Body of pancreas (tissue), 4 donors: ENCODE measurements at regions not wholly inside any gene's neighbourhood (a gene's known extent, or its start where the extent isn't known, plus 50 kb on each side); places are given as distances from the start of the nearest gene placed in this dataset.

ENCODE experiments used
- ATAC-seq: fragments of 150-250 bp; one replicate; pipeline ENCODE4 v1.9.1; 2016
- DNase-seq, 4 donors: peaks; one replicate each; pipeline ENCODE4 v3.0.0-alpha.2; 2019
- H3K27ac ChIP-seq, 4 donors: fragments of 200-600 bp; sonication (generic); 1 replicate in 3 of 4; 2 replicates in 1 of 4; pipeline versions ENCODE4 v1.5.1 to v1.6.1; 2016 to 2019; ENCODE audit warnings: mild to moderate bottlenecking in 1 of 4, mixed read lengths in 1 of 4, moderate library complexity in 1 of 4
- H3K27me3 ChIP-seq, 2 donors: fragments of 200-600 bp; sonication (generic); one replicate each; pipeline ENCODE4 v1.6.0; 2016; ENCODE audit warnings: mild to moderate bottlenecking in 1 of 2
- H3K36me3 ChIP-seq, 2 donors: fragments of 200-600 bp; sonication (generic); replicated peaks in 1 of 2; 2 replicates each; pipeline ENCODE4 v1.5.1; 2016; ENCODE audit warnings: low read depth in 2 of 2; ENCODE audit not compliant: insufficient read depth in 1 of 2
- H3K4me1 ChIP-seq: fragments of 200-600 bp; sonication (generic); one replicate; pipeline ENCODE4 v1.6.0; 2016
- H3K4me3 ChIP-seq, 2 donors: fragments of 200-600 bp; sonication (generic); 1 replicate in 1 of 2; 2 replicates in 1 of 2; pipeline ENCODE4 v1.5.1; 2016 to 2019
- H3K9me3 ChIP-seq, 3 donors: fragments of 200-600 bp; sonication (generic); 1 replicate in 2 of 3; 2 replicates in 1 of 3; pipeline ENCODE4 v1.5.1; 2016
- POLR2A ChIP-seq, 3 donors: fragments of 450-650 bp; IDR thresholded peaks; one replicate each; pipeline ENCODE4 v1.6.1; 2016; ENCODE audit warnings: antibody characterized with exemption in 3 of 3, mild to moderate bottlenecking in 2 of 3
- WGBS, 2 donors: methylation state at CpG; one replicate each; pipeline ENCODE4 v1.1.5; 2017; 5-methylcytosine and 5-hydroxymethylcytosine counted together
- intact Hi-C: fragments of 100-400 bp; cut with DNase I; formaldehyde crosslinking; loops from one replicate; pipeline ENCODE4 v1.15.1; 2023
- TF ChIP-seq, protein P1 (sequence below), 7 experiments: fragments of 450-650 bp in 4 of 7; fragments of 200-600 bp in 3 of 7; sonication (generic) in 3 of 7; IDR thresholded peaks; one replicate each; pipeline ENCODE4 v1.5.1; 2016 to 2019; ENCODE audit warnings: antibody characterized with exemption in 7 of 7

DNA sequence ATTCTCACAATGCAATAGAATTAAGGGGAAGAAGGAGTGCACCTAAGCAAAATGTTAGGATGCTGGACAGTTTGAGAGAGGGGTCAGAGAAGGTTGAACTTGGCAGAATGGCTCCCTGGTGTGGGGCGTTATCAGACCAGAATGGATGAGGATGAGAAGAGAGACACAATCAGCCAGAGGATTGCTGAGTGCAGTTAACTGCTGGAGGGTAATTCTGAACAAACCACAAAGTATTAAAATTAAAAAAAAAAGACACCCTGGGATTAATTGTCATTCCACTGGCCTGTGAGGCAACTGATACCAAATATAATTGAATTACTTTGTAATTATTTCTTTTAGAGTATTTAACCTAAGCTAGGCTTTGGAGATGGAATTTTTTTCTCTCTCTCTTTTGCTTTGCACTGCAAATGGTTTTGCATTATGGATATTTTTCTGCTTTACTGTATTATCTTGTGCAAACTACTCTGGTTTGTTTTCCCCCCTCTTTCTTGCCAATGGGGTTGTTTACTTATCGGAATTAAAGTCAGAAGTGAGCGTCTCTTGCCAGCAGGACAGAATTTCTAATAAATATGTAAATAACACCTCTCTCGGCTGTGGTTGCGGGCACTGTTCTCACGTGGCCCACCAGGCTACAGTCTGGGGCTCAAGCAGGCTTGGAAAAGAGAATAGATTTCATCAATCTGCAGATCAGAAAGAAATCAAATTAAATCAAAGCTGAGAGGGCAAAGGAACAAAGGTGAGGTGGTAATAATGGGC lies 572.9 kb upstream of the CAMK1G start:
- no peaks in the 10 kb centered on the region for H3K27me3 ChIP-seq
- ATAC-seq = peak; percentile 53

DNA sequence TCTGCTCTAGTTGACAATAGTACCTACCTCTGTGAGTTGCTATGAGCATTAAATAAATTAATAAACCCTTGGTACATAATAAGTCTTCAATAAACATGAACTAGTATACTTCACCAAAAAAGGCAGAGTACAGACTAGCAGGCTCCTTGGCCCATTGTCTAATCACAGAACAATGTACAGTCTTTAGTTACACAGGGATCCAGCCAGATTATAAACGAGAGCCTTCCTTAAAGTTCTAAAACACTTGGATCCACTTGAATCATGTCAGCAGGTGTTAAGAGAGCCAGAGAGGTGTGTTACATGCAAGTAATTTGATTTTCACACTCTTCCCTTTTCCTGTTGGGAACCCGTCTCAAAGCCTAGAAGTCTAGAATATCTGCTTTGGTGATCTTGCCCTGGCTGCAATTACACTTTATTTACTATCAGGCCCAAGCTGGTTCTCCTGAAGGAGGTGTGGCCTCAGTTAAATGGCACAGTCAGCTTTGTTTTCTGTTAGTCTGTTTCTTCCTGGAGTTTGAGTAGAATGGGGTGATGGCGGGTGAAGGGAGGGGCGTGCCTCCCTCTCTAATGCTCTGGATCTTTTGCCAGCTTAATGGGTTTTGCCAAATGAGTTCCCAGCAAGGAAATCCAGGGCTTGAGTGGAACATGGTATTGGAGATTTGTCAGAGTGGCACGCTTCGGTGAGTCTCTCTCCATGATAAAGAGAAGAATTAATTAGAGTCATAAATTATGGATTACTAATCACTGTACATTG lies 570.9 kb upstream of the CAMK1G start:
- no peaks in the 10 kb centered on the region for H3K9me3 ChIP-seq
- 79 to 80% methylated on average over 6 of the region's 6 CpGs for WGBS, 2 donors
- DNase-seq = peak in 2 of 4 donors; percentile 8 to 23
- intact Hi-C loops = no loop called here
- peaks cover 19% of the 10 kb centered on the region for H3K4me1 ChIP-seq
- no peak overlapping the region for H3K4me3 ChIP-seq
- H3K27ac ChIP-seq = no peak overlapping the region
- no peaks in the 10 kb centered on the region for H3K27me3 ChIP-seq
- no peak for TF ChIP-seq POLR2A (IDR thresholded peaks at IDR 0.05)
- peak; percentile 35 for ATAC-seq
- no peaks in the 10 kb centered on the region for H3K36me3 ChIP-seq

More for the DNA sequence above, 572.9 kb upstream of the CAMK1G start:
- 27 to 32% methylated on average over 6 of the region's 6 CpGs for WGBS, 2 donors
- intact Hi-C loops = no loop called here
- no peaks in the 10 kb centered on the region for H3K36me3 ChIP-seq
- H3K4me3 ChIP-seq = no peak overlapping the region
- H3K9me3 ChIP-seq = no peaks in the 10 kb centered on the region
- TF ChIP-seq, protein P1, sequence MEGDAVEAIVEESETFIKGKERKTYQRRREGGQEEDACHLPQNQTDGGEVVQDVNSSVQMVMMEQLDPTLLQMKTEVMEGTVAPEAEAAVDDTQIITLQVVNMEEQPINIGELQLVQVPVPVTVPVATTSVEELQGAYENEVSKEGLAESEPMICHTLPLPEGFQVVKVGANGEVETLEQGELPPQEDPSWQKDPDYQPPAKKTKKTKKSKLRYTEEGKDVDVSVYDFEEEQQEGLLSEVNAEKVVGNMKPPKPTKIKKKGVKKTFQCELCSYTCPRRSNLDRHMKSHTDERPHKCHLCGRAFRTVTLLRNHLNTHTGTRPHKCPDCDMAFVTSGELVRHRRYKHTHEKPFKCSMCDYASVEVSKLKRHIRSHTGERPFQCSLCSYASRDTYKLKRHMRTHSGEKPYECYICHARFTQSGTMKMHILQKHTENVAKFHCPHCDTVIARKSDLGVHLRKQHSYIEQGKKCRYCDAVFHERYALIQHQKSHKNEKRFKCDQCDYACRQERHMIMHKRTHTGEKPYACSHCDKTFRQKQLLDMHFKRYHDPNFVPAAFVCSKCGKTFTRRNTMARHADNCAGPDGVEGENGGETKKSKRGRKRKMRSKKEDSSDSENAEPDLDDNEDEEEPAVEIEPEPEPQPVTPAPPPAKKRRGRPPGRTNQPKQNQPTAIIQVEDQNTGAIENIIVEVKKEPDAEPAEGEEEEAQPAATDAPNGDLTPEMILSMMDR (IDR thresholded peaks at IDR 0.05) = peak in 1 of 7 experiments; percentile 1
- no peak for TF ChIP-seq POLR2A (IDR thresholded peaks at IDR 0.05)
- no peak overlapping the region for H3K27ac ChIP-seq
- peaks cover 19% of the 10 kb centered on the region for H3K4me1 ChIP-seq
- DNase-seq = peak in 2 of 4 donors; percentile 23 to 25

DNA sequence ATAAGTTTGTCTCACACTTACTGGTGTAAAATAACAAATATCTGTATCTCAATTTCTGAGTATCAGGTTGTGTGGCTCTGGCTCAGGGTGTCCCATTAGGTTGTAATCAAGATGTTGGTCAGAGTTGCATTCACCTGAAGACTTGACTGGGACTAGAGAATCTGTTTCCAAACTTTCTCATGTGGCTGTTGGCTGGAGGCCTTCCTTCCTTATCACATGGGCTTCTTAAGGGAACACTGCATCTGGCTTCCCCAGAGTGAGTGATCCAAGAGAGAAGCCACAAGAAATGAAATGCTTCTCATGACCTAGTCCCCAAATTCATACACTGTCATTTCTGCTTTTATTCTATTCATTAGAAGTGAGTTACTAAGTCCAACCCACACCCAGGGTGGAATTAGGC lies 568.4 kb upstream of the CAMK1G start:
- intact Hi-C loops = no loop called here
- Histone ChIP-seq H3K9me3 (no peaks in the 10 kb centered on the region), H3K36me3 (no peaks in the 10 kb centered on the region), H3K27ac (no peak overlapping the region), H3K4me3 (no peak overlapping the region), H3K4me1 (peaks cover 19% of the 10 kb centered on the region), H3K27me3 (no peaks in the 10 kb centered on the region)
- DNase-seq = peak; percentile 16 to 56 (median 44)
- ATAC-seq = no peak
- TF ChIP-seq, protein P1 (IDR thresholded peaks at IDR 0.05) = no peak
- TF ChIP-seq POLR2A (IDR thresholded peaks at IDR 0.05) = no peak

DNA sequence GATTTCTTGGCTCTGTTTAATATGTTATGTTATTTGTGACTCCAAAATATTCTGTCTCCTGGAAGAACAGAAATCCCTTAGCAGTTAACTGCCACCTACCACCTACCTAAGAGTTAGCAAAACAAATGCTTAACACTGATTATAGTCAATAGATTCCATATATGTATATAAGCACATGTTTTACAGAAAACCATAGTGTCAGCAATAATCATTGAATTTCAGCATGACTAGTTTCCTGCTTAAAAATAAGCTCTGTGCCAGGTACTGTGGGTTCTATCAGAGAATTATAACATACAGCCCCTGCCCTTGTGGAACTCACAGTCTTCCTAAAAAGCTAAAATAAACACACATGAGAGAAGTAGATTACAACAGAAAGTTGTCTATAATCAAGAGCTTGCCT lies 561.9 kb upstream of the CAMK1G start:
- Histone ChIP-seq H3K27ac (no peak overlapping the region), H3K4me3 (no peak overlapping the region), H3K4me1 (no peaks in the 10 kb centered on the region), H3K9me3 (no peaks in the 10 kb centered on the region), H3K27me3 (no peaks in the 10 kb centered on the region), H3K36me3 (no peaks in the 10 kb centered on the region)
- DNase-seq (no peak), ATAC-seq (no peak)
- TF ChIP-seq, protein P1 (IDR thresholded peaks at IDR 0.05) = no peak
- no peak for TF ChIP-seq POLR2A (IDR thresholded peaks at IDR 0.05)
- intact Hi-C loops = no loop called here

DNA sequence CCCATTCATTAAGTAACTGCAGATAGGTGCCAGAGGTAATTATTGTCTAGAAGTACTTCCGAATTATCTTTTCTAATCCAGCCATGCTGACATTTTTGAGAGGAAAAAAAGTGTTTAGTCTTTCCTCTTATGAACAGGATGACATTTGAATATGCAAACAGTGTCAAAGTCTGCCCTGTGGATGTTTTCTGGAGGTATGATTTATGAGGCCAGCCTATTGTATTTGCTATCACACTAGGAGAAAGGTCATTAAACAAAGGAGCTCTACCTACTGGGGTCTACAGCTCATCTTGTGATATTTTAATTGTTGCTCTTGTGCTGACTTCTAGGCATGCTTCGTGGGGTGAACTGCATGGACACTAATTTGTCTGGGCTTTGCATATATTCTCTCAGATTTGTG lies 559.7 kb upstream of the CAMK1G start:
- no peaks in the 10 kb centered on the region for H3K27me3 ChIP-seq
- WGBS, 2 donors = 58 to 59% methylated on average over 2 of the region's 2 CpGs
- intact Hi-C loops = no loop called here

More for the DNA sequence above, 559.7 kb upstream of the CAMK1G start:
- Histone ChIP-seq H3K36me3 (no peaks in the 10 kb centered on the region), H3K4me3 (no peak overlapping the region), H3K4me1 (no peaks in the 10 kb centered on the region), H3K27ac (no peak overlapping the region), H3K9me3 (no peaks in the 10 kb centered on the region)
- DNase-seq (no peak), ATAC-seq (no peak)
- TF ChIP-seq, protein P1 (IDR thresholded peaks at IDR 0.05) = no peak
- TF ChIP-seq POLR2A (IDR thresholded peaks at IDR 0.05) = no peak
